ENCODE measurements at regions not wholly inside any gene's neighbourhood (a gene's known extent, or its start where the extent isn't known, plus 50 kb on each side); places are given as distances from the start of the nearest gene placed in this dataset.
"Not testable (repeated sequence)": the region's sequence is repeated elsewhere in the genome, so short reads cannot be mapped to it uniquely, and the experiment has no call there.

DNA sequence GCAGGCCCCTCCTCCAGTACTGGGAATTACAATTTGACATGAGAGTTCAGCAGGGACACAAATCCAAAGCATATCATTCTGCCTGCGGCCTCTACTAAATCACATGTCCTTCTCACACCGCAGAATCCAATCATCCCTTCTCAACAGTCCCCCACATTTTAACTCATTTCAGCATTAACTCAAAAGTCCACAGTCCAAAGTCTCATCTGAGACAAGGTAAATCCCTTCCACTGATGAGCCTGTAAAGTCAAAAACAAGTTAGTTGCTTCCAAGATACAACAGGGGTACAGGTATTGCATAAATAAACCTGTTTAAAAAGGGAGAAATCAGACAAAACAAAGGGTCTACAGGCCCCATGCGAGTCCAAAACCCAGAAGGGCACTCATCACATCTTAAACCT lies 64.0 kb downstream of the EBNA1BP2 start:
- DNase-seq (ENCODE audit: low spot score) = no peak

- DNase-seq (ENCODE audit: low spot score) = no peak
Observed at GRCh38 chr1:43107664-43108063, 64.4 kb downstream of the EBNA1BP2 start.

DNA sequence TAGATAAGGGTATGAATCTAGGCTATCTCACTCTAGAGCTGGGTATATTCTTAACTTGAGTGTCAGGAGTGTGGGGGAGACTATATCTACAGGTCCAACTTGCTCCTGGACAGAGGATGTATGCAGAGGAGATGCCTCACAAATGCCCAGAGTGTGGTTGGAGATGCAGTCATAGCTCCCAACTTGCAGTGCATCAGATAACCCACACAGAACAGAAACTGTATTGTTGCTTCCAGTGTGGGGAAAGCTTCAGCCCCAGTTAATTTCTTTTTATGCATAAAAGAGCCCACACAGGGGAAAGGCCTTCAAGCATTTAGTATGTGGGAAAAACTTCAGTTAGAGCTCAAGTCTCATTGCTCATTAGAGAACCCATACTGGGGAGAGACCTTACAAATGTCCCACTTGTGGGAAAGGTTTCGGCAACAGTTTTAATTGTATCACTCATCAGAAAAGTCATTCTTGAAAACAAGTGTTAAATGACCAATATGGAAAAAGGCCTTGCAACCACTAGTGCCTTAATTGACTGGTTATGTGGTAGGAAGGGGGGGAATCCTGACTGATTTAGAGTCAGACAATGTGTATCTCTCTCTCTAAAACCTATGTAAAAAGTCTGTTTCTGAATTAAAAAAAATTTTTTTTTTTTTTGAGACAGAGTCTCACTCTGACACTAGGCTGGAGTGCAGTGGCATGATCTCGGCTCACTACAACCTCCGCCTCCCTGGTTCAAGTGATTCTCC lies 67.9 kb downstream of the EBNA1BP2 start:
- no peak for DNase-seq (ENCODE audit: low spot score)

DNA sequence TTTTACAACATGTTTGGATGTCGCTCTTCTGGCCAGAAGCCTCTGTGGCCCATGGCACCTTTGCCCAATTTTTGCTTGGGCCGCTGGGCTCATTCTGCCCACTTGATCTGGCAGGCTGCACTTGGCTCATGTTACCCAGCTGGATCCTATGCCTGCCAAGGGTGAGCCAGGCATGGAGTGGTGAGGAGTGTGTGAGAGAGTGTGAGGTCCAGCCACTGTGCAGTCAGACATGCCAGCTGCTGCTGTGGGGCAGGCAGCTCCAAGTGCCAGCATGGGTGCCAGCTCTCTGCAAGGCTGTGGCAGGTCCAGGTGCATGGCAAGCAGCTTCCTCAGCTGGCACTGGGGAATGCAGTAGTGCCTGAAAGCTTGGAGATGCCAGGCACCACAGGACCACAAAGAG lies 71.0 kb downstream of the EBNA1BP2 start:
- no peak for DNase-seq (ENCODE audit: low spot score)

DNA sequence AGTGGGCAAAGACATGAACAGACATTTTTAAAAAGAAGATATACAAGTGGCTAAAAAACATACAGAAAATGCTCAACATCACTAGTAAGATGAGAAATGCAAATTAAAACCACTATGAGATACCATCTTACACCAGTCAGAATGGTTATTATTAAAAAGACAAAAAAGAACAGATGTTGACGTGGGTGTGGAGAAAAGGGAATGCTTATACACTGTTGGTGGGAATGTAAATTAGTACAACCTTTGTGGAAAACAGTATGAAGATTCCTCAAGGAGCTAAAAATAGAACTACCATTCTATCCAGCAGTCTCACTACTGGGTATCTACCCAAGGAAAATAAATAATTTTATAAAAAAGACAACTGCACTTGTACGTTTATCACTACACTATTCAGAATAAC lies 73.9 kb downstream of the EBNA1BP2 start:
- DNase-seq (ENCODE audit: low spot score) = no peak

DNA sequence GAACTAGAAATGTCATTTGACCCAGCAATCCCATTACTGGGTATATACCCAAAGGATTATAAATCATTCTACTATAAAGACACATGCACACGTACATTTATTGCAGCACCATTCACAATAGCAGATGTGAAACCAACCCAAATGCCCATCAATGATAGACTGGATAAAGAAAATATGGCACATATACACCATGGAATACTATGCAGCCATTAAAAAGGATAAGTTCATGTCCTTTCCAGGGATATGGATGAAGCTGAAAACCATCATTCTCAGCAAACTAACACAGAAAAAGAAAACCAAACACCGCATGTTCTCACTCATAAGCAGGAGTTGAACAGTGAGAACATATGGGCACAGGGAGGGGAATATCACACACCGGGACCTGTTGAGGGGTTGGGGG lies 75.6 kb downstream of the EBNA1BP2 start:
- DNase-seq (ENCODE audit: low spot score) = not testable (repeated sequence)

DNA sequence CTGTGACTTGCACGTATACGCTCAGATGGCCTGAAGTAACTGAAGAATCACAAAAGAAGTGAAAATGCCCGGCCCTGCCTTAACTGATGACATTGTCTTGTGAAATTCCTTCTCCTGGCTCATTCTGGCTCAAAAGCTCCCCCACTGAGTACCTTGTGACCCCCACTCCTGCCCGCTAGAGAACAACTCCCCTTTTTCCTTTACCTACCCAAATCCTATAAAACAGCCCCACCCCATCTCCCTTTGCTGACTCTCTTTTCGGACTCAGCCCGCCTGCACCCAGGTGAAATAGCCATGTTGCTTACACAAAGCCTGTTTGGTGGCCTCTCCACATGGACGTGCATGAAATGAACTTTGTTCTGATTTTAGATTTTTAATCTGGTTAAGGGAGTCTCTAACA lies 81.3 kb downstream of the EBNA1BP2 start:
- not testable (repeated sequence) for DNase-seq (ENCODE audit: low spot score)

GRCh38 chr1:43090157-43090556 lies 81.9 kb downstream of the EBNA1BP2 start:
- not testable (repeated sequence) for DNase-seq (ENCODE audit: low spot score)

- no peak for DNase-seq (ENCODE audit: low spot score)
Observed at GRCh38 chr1:43083375-43083891, 88.7 kb downstream of the EBNA1BP2 start.

- DNase-seq (ENCODE audit: low spot score) = no peak
Observed at GRCh38 chr1:43082740-43083139, 89.3 kb downstream of the EBNA1BP2 start.

DNA sequence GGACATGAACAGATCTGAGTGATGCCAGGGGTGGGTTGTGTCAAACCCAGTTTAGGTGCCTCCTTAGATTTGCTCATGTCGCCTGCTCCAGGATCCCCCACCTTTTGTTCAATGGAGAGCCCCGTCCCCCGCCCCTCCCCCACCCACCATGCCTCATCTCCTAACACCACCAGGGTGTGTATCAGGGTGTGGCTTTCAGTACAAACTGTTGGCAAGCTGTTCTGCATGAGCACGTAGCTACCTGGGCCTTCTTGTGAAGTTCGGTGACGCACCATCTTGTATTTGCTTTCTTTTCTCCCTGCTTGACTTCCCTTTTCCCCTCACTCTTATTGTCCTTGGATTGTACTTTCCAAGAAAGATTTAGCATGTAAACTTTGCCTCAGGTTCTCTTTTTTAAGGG lies 94.8 kb downstream of the EBNA1BP2 start:
- DNase-seq (ENCODE audit: low spot score) = no peak

DNA sequence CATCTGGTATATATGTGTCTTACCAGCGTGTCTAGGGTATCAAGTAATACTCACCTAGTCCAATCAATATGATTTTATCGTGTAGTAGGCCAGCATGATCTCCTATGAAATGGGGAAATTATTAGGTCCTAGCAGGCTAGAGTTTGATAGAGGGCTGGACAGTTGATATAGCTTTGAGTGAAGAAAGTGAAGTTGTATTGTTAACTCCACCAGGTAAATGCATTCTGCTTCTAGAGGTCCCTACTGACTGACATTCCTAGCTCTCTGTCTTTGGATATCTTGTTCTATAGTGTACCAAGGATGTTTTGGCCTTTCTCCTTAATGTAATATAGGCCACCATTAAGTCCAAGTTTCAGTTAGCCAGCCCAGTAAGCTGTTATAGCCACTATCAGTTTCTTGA lies 97.4 kb downstream of the EBNA1BP2 start:
- DNase-seq (ENCODE audit: low spot score) = no peak

DNA sequence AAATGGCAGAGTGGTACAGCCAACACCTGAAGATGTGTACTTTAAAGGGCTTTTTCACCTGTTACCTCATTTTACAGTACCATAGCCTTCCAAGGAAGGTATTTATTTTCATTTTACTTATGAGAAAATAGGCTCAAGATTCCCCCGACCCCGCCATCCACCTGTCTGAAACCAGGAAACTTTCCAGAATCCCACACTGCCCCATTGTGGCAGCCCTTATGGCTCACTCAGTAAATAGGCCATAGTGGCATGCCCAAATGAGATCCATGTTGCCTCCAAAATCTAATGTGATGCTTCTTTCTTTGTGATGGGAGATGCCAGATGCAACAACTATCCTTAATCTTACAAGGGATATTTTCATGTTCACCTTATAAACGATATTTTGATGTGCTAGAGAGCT lies 97.8 kb downstream of the EBNA1BP2 start:
- DNase-seq (ENCODE audit: low spot score) = no peak

DNA sequence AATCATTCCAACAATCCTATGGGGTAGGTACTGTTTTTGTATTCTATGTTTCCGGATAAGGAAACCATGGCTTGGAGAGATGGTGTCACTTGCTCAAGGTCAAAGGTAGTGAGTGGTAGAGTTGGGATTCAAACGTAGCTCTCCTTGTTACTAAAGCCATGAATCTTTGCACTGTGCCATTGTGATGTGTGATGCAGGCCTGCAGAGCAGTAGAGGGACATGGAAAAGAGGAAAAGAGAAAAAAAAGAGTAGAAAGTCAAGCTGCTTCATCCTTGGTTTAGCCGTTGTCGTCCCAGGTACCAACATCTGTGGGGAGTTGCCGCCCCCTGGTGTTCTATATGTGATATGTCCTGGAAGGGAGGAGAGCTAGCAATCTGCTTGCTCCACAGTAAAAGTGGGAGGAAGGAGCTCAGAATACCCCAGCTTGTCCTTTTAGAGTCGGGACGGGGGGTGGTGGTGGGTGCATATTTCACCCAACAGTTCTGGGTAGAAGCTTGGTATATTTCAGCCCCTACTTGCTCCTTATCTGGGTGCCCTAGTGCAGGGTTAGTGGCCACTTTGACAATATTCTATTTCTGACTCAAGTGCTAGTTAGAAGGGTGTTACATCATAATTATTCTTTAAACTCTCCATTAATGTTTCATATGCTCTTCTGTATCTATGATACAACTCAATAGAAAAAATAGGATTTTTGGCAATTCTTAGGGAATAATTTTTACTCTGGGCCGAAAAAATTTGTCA lies 98.4 kb downstream of the EBNA1BP2 start:
- DNase-seq (ENCODE audit: low spot score) = no peak

- DNase-seq (ENCODE audit: low spot score) = no peak
Observed at GRCh38 chr1:43072314-43072713, 99.8 kb downstream of the EBNA1BP2 start.

DNA sequence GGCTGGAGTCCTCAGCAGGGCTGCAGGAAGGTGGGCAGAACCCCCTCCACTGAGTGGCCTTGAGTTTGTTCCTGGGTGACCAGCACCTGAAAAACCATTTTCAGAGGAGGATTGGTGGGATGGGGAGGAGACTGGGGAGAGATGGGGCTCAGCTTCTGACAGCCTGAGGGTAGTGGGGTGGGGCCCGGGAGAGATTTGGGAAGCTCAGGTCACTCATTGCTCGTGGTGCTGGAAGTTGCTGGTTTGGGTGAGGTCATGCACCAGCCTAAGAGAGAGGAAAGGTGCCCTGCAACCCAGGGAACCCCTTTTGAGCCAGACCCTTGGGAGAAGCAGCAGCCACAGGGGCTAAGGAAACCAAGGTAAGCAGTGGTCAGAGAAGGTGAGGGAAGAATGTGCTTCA lies 100.8 kb downstream of the EBNA1BP2 start:
- DNase-seq (ENCODE audit: low spot score) = no peak

- no peak for DNase-seq (ENCODE audit: low spot score)
Observed at GRCh38 chr1:43069461-43070050, 102.5 kb downstream of the EBNA1BP2 start.

GRCh38 chr1:43068911-43069310 lies 103.2 kb downstream of the EBNA1BP2 start:
- DNase-seq (ENCODE audit: low spot score) = no peak

DNA sequence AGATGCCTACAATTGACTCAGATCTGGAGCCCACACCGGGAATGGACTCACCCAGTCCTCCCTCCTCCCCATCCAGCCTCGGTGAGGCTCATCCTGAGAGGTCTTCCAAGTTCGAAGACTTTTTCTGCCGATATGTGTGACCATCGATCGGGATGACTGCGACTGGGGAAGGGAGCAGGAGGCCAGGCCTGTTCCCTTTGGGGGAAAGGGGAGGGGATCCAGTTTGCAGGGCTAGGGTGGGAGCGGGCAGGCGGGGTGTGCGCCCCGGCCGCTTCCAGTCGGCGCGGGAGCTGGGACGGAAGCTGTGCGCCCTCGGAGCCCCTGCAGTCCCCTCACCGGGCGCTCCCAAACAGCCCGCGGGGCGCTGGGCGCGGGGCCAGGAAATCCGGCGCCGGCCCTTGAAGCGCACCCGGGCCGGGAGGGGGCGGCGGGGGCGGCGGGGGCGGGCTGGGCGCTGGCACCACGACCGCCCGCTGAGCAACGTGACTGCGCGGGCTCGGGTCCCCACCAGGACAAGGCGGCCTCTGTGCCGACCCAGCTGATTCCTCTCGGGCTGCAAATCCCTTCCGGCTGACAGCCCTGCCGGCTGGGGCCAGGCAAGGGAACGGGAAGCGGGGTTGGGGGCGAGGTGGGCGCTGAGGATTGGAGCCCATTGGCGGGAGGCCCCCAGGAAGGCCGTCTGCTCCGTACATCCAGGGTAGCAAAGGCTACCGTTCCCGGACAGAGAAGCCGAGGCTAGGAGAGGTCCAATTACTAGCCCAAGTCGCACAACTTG lies 103.9 kb downstream of the EBNA1BP2 start:
- DNase-seq (ENCODE audit: low spot score) = no peak

GRCh38 chr1:43067233-43067745 lies 104.8 kb downstream of the EBNA1BP2 start:
- peak; percentile 71 for DNase-seq (ENCODE audit: low spot score)

- peak; percentile 81 for DNase-seq (ENCODE audit: low spot score)
Observed at GRCh38 chr1:43066578-43066977, 105.5 kb downstream of the EBNA1BP2 start.

Measured in mesenteric fat pad (tissue), 1 donor.